GM12864 (cell line): ENCODE measurements at regions not wholly inside any gene's neighbourhood (a gene's known extent, or its start where the extent isn't known, plus 50 kb on each side); places are given as distances from the start of the nearest gene placed in this dataset.
A peak's percentile ranks its signal among the peaks of the same experiment; 100 is the strongest.

Source experiments
- DNase-seq: peaks from one replicate; pipeline ENCODE4 v3.0.0-alpha.2; 2011; ENCODE audit warnings: low read depth
- H3K4me3 ChIP-seq: 2 replicates; pipeline ENCODE4 v1.5.1; 2011; ENCODE audit warnings: mild to moderate bottlenecking, low read depth, low read length, control low read depth
- CTCF ChIP-seq: IDR thresholded peaks from 2 replicates; pipeline ENCODE4 v1.5.1; 2011; ENCODE audit warnings: low read depth, mild to moderate bottlenecking, moderate library complexity, low read length, control low read depth, inconsistent platforms; ENCODE audit errors: missing control alignments

GRCh38 chr1:25019337-25020172 lies 89.5 kb upstream of the RUNX3 start:
- DNase-seq, result peak; percentile 85

GRCh38 chr1:25018943-25019336 lies 88.9 kb upstream of the RUNX3 start:
- no peak for DNase-seq
- no peak overlapping the region for H3K4me3 ChIP-seq
- TF ChIP-seq CTCF, result no peak

More at GRCh38 chr1:25019337-25020172, 89.5 kb upstream of the RUNX3 start:
- no peak overlapping the region for H3K4me3 ChIP-seq
- TF ChIP-seq CTCF, result no peak

- TF ChIP-seq CTCF, result no peak
- no peak for DNase-seq
- H3K4me3 ChIP-seq, result no peak overlapping the region
Measured at GRCh38 chr1:25018110-25018735, 88.1 kb upstream of the RUNX3 start.

- no peak for DNase-seq
- H3K4me3 ChIP-seq, result no peak overlapping the region
- no peak for TF ChIP-seq CTCF
Measured at GRCh38 chr1:25017436-25018109, 87.5 kb upstream of the RUNX3 start.

- no peak overlapping the region for H3K4me3 ChIP-seq
- no peak for TF ChIP-seq CTCF
- no peak for DNase-seq
Measured at GRCh38 chr1:25012966-25013962, 83.2 kb upstream of the RUNX3 start.

DNA sequence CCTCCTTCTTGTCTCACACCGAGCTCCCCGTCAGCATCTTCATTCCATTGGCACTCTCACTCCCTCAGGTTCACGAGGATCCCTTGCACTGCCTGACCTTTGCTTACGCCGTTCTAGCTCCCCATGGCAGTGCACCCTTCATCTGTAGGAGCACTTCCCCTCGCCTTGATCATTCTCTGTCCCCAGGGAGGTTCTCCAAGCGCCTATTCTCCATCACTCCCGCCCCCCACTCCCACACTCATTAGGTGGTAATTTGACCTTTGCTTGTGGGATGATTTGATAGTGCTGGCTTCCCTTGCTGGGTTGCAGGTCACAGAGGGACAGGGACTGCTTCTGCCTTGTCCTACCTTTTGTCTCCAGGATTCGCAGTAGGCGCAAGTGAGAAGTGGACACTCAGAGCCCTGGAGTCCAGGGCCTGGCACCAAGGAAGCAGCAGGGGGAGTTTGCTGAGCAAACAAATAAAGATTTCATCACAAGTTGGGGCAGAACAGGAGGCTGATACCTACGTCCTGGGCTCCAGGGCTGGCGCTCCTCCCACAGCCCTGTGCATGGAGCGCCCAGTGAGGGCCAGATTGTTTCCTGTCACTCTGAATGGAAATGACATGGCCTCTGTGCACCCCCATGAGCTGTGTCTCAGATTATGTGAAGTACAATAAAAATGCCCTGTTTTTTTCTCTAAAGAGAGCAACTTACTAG lies 82.0 kb upstream of the RUNX3 start:
- no peak for TF ChIP-seq CTCF
- no peak for DNase-seq
- no peak overlapping the region for H3K4me3 ChIP-seq
